ELR (cell line): ENCODE measurements at regions not wholly inside any gene's neighbourhood (a gene's known extent, or its start where the extent isn't known, plus 50 kb on each side); places are given as distances from the start of the nearest gene placed in this dataset.

ENCODE experiments used
- DNase-seq: peaks from one replicate; pipeline ENCODE4 v3.0.0-alpha.2; 2015; ENCODE audit warnings: low read depth

- no peak for DNase-seq
These were observed 510.9 kb downstream of the TXNL1 start for GRCh38 chr18:56127322-56128099.

- peak; percentile 70 for DNase-seq
These were observed 514.2 kb downstream of the TXNL1 start for GRCh38 chr18:56124186-56124585.

GRCh38 chr18:56121669-56122068 lies 516.7 kb downstream of the TXNL1 start:
- DNase-seq, result no peak

- no peak for DNase-seq
These were observed 517.6 kb downstream of the TXNL1 start for GRCh38 chr18:56120782-56121181.

GRCh38 chr18:56119681-56120080 lies 518.7 kb downstream of the TXNL1 start:
- no peak for DNase-seq

GRCh38 chr18:56118422-56118821 lies 520.0 kb downstream of the TXNL1 start:
- DNase-seq, result no peak

GRCh38 chr18:56115071-56116015 lies 523.0 kb downstream of the TXNL1 start:
- no peak for DNase-seq

- DNase-seq, result no peak
These were observed 525.0 kb upstream of the TCF4 start for GRCh38 chr18:56112984-56113383.

- peak; percentile 39 for DNase-seq
These were observed 524.2 kb upstream of the TCF4 start for GRCh38 chr18:56112013-56112749.

- no peak for DNase-seq
These were observed 521.8 kb upstream of the TCF4 start for GRCh38 chr18:56109757-56110156.

- DNase-seq, result no peak
These were observed 520.7 kb upstream of the TCF4 start for GRCh38 chr18:56108478-56109367.

- DNase-seq, result no peak
These were observed 520.0 kb upstream of the TCF4 start for GRCh38 chr18:56107821-56108477.

GRCh38 chr18:56100090-56100722 lies 512.2 kb upstream of the TCF4 start:
- DNase-seq, result no peak

- DNase-seq, result no peak
These were observed 509.6 kb upstream of the TCF4 start for GRCh38 chr18:56097621-56098020.

GRCh38 chr18:56096861-56097260 lies 508.9 kb upstream of the TCF4 start:
- no peak for DNase-seq

- DNase-seq, result no peak
These were observed 501.7 kb upstream of the TCF4 start for GRCh38 chr18:56089612-56090258.

GRCh38 chr18:56086786-56087185 lies 498.8 kb upstream of the TCF4 start:
- DNase-seq, result no peak

- DNase-seq, result peak; percentile 1
These were observed 498.2 kb upstream of the TCF4 start for GRCh38 chr18:56086176-56086575.

GRCh38 chr18:56085551-56085950 lies 497.6 kb upstream of the TCF4 start:
- DNase-seq, result peak; percentile 9
